B cell (primary cell): ENCODE measurements at regions not wholly inside any gene's neighbourhood (a gene's known extent, or its start where the extent isn't known, plus 50 kb on each side); places are given as distances from the start of the nearest gene placed in this dataset.

Source experiments
- ATAC-seq: fragments of 200-7000 bp; cut with Tn5 transposase; one replicate; pipeline ENCODE4 v1.10.0; 2021; ENCODE audit warnings: low read depth, mild to moderate bottlenecking, moderate number of reproducible peaks, moderate library complexity
- CTCF ChIA-PET: fragments of 350-600 bp; sonication (Branson Sonifier 250); formaldehyde crosslinking; loops from one replicate; lab custom pipeline; 2021; ENCODE audit warnings: antibody characterized with exemption, inconsistent platforms; lab: Charles Lee
- POLR2A ChIA-PET: fragments of 350-600 bp; sonication (Branson Sonifier 250); formaldehyde crosslinking; loops from one replicate; lab custom pipeline; 2021; ENCODE audit warnings: antibody characterized with exemption; lab: Charles Lee
- DNase-seq: peaks from one replicate; pipeline ENCODE4 v3.0.0; 2013
- H2AFZ ChIP-seq: 2 replicates; pipeline ENCODE4 v1.6.1; 2012; ENCODE audit warnings: mild to moderate bottlenecking, low read depth, low read length; ENCODE audit not compliant: insufficient read depth, poor library complexity, severe bottlenecking
- H3K27ac ChIP-seq, 2 donors: 1 replicate in 1 of 2; 2 replicates in 1 of 2; pipeline ENCODE4 v1.5.1; 2012 to 2013; ENCODE audit warnings: low read length in 2 of 2, mild to moderate bottlenecking in 2 of 2, moderate library complexity in 1 of 2
- H3K27me3 ChIP-seq, 4 experiments: fragments of 200-600 bp in 1 of 4; sonication (generic) in 1 of 4; replicated peaks in 1 of 4; 1 replicate in 2 of 4; 2 replicates in 2 of 4; pipeline versions ENCODE4 v1.6.1 to v1.7.0; 2013 to 2016; ENCODE audit warnings: low read length in 3 of 4, mild to moderate bottlenecking in 2 of 4, mixed read lengths in 1 of 4, moderate library complexity in 1 of 4; ENCODE audit not compliant: insufficient read depth in 4 of 4, control insufficient read depth in 3 of 4; ENCODE audit errors: control extremely low read depth in 1 of 4
- H3K36me3 ChIP-seq, 2 experiments: replicated peaks in 1 of 2; 1 replicate in 1 of 2; 2 replicates in 1 of 2; pipeline versions ENCODE4 v1.6.1 to v1.7.1; 2013; ENCODE audit warnings: low read length in 1 of 2; ENCODE audit not compliant: insufficient read depth in 2 of 2, control insufficient read depth in 1 of 2; ENCODE audit errors: control extremely low read depth in 1 of 2, extremely low read depth in 1 of 2
- H3K4me1 ChIP-seq, 2 donors: fragments of 200-600 bp in 1 of 2; sonication (generic) in 1 of 2; 1 replicate in 1 of 2; 2 replicates in 1 of 2; pipeline versions ENCODE4 v1.5.1 to v1.6.1; 2013 to 2017; ENCODE audit warnings: low read length in 2 of 2; ENCODE audit not compliant: control insufficient read depth in 2 of 2, insufficient read depth in 2 of 2
- H3K4me2 ChIP-seq: replicated peaks from 2 replicates; pipeline ENCODE3; 2012; ENCODE audit warnings: mild to moderate bottlenecking, low read depth, low read length; ENCODE audit not compliant: poor library complexity, severe bottlenecking
- H3K4me3 ChIP-seq, 5 experiments: fragments of 200-600 bp in 1 of 5; sonication (generic) in 1 of 5; 1 replicate in 3 of 5; 2 replicates in 2 of 5; pipeline versions ENCODE4 v1.5.1 to v1.7.0; 2011 to 2016; ENCODE audit warnings: low read length in 4 of 5, mild to moderate bottlenecking in 4 of 5, low read depth in 2 of 5, control low read depth in 1 of 5, moderate library complexity in 1 of 5; ENCODE audit not compliant: insufficient read depth in 1 of 5; ENCODE audit errors: control extremely low read depth in 1 of 5, extremely low read depth in 1 of 5
- H3K79me2 ChIP-seq: fragments of 200-600 bp; sonication (generic); one replicate; pipeline ENCODE4 v1.6.0; 2016; ENCODE audit warnings: low read length; ENCODE audit not compliant: control insufficient read depth, insufficient read depth
- H3K9ac ChIP-seq: fragments of 200-600 bp; sonication (generic); 2 replicates; pipeline ENCODE4 v1.6.1; 2017; ENCODE audit warnings: mild to moderate bottlenecking, low read length, moderate library complexity
- H3K9me3 ChIP-seq, 3 donors: one replicate each; pipeline versions ENCODE4 v1.6.1 to v1.7.1; 2013; ENCODE audit warnings: low read length in 2 of 3; ENCODE audit not compliant: control insufficient read depth in 2 of 3, insufficient read depth in 1 of 3; ENCODE audit errors: control extremely low read depth in 1 of 3
- H4K20me1 ChIP-seq: 2 replicates; pipeline ENCODE4 v1.6.0; 2012; ENCODE audit warnings: mild to moderate bottlenecking, low read length; ENCODE audit not compliant: insufficient read depth, control insufficient read depth, poor library complexity, severe bottlenecking
- H3K27ac Mint-ChIP-seq: one replicate; pipeline ENCODE4 v1.8.0; 2021; ENCODE audit warnings: mixed read lengths
- H3K27me3 Mint-ChIP-seq: one replicate; pipeline ENCODE4 v1.8.0; 2021; ENCODE audit warnings: mixed read lengths
- H3K4me1 Mint-ChIP-seq: one replicate; pipeline ENCODE4 v1.8.0; 2021; ENCODE audit warnings: mixed read lengths
- H3K4me3 Mint-ChIP-seq: one replicate; pipeline ENCODE4 v1.8.0; 2021; ENCODE audit warnings: mixed read lengths
- H3K9me3 Mint-ChIP-seq: one replicate; pipeline ENCODE4 v1.8.0; 2022; ENCODE audit warnings: mixed read lengths; ENCODE audit not compliant: insufficient read depth
- EZH2 ChIP-seq: IDR thresholded peaks from 2 replicates; pipeline ENCODE4 v1.6.1; 2012; ENCODE audit warnings: borderline replicate concordance, low read depth, mild to moderate bottlenecking, moderate library complexity, low read length; ENCODE audit not compliant: insufficient read depth, poor library complexity, severe bottlenecking
- WGBS: methylation state at CpG from one replicate; pipeline ENCODE4 v1.1.5; 2013; ENCODE audit warnings: missing lambda C conversion rate; ENCODE audit not compliant: insufficient coverage; 5-methylcytosine and 5-hydroxymethylcytosine counted together
- intact Hi-C: fragments of 100-400 bp; cut with micrococcal nuclease; formaldehyde crosslinking; loops from one replicate; pipeline ENCODE4 v1.10.0; 2022
- TF ChIP-seq, protein P1 (sequence below): fragments of 200-600 bp; IDR thresholded peaks from one replicate; pipeline ENCODE4 v1.8.0; 2022; ENCODE audit warnings: antibody characterized with exemption, mild to moderate bottlenecking

DNA sequence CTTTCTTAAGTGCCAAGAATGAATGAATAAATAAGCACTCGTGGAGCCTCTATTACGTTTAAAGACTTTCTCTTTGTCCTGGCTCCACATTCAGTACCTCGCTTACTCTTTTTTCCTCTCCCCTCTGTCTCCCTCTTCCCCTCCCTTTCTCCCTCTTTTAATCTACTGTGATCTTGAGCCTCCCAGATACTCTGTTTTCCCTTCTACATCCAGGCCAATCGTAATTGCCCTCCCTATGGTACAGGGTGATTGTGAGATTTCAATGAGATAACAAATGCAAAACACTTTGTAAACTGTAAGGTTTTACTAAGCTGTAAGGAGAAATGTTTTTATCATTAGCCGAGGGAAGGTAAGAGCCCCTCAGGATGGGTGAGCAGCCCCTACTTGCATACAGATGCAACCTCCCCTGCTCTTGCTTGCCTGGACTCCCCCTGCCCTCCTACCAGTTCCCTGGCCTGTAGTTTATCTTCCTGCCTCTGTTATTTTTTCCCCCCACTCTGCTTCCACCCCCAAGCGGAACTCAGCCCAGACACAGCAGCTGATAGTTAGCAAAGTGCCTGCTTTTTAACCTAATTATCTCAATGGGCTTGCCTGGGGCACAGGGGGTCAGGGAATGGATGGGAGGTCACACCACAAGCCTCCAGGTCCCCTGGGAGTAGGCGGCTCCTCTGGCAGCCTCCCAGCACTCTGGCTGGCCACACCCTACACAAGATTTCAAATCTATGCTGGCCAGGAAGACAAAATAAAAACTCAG, 76.9 kb upstream of the CADM1 start:
- no peak overlapping the region for H3K4me3 ChIP-seq
- no peaks in the 10 kb centered on the region for H3K27me3 ChIP-seq
- no peaks in the 10 kb centered on the region for H4K20me1 ChIP-seq
- no peaks in the 10 kb centered on the region for H3K79me2 ChIP-seq
- Mint-ChIP-seq H3K4me3 (no peak overlapping the region), H3K27ac (no peak overlapping the region), H3K4me1 (no peaks in the 10 kb centered on the region), H3K9me3 (no peaks in the 10 kb centered on the region), H3K27me3 (no peaks in the 10 kb centered on the region)
- DNase-seq (no peak), ATAC-seq (no peak)
- no peak overlapping the region for H3K4me2 ChIP-seq
- intact Hi-C loops: no loop called here
- no peak overlapping the region for H3K27ac ChIP-seq
- H2AFZ ChIP-seq: no peak overlapping the region
- CTCF ChIA-PET: no interaction called here
- H3K36me3 ChIP-seq: no peaks in the 10 kb centered on the region
- TF ChIP-seq, protein P1, sequence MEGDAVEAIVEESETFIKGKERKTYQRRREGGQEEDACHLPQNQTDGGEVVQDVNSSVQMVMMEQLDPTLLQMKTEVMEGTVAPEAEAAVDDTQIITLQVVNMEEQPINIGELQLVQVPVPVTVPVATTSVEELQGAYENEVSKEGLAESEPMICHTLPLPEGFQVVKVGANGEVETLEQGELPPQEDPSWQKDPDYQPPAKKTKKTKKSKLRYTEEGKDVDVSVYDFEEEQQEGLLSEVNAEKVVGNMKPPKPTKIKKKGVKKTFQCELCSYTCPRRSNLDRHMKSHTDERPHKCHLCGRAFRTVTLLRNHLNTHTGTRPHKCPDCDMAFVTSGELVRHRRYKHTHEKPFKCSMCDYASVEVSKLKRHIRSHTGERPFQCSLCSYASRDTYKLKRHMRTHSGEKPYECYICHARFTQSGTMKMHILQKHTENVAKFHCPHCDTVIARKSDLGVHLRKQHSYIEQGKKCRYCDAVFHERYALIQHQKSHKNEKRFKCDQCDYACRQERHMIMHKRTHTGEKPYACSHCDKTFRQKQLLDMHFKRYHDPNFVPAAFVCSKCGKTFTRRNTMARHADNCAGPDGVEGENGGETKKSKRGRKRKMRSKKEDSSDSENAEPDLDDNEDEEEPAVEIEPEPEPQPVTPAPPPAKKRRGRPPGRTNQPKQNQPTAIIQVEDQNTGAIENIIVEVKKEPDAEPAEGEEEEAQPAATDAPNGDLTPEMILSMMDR: no peak
- H3K9ac ChIP-seq: no peak overlapping the region
- 59% methylated on average over 4 of the region's 7 CpGs for WGBS
- no peaks in the 10 kb centered on the region for H3K4me1 ChIP-seq
- peaks cover 0 to 7% (median 0%) of the 10 kb centered on the region in 3 donors for H3K9me3 ChIP-seq
- POLR2A ChIA-PET: no interaction called here

DNA sequence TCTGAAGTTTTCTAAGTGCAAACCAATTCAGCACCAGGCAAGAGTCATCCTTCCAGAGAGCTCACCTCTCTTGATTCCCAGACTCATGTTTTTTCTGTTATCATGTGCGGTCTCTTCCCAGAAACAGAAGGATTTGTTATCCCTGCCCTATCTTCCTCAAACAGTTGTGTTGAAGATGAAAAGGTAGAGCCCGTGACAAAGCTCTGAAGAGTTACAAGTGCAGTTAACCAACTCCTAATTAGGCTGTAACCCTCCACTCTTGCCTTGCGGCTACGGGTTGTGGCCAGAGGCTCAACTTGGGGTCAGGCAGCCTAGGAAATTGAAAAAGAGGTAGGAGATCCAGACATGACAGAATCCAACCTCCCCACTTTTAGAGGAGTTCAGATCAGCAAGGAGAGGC, 76.2 kb upstream of the CADM1 start:
- no peak overlapping the region for H2AFZ ChIP-seq
- H3K4me1 ChIP-seq: no peaks in the 10 kb centered on the region
- no peak overlapping the region for H3K4me3 ChIP-seq
- WGBS: no CpG with 5 or more reads among the region's 4 CpGs
- DNase-seq (no peak), ATAC-seq (no peak)
- TF ChIP-seq EZH2: no peak
- TF ChIP-seq, protein P1: no peak
- no peaks in the 10 kb centered on the region for H3K36me3 ChIP-seq
- Mint-ChIP-seq H3K9me3 (no peaks in the 10 kb centered on the region), H3K4me3 (no peak overlapping the region), H3K4me1 (no peaks in the 10 kb centered on the region), H3K27me3 (no peaks in the 10 kb centered on the region), H3K27ac (no peak overlapping the region)
- CTCF ChIA-PET: no interaction called here
- POLR2A ChIA-PET: no interaction called here
- intact Hi-C loops: no loop called here
- no peak overlapping the region for H3K4me2 ChIP-seq
- peaks cover 0 to 7% (median 0%) of the 10 kb centered on the region in 3 donors for H3K9me3 ChIP-seq
- H3K27ac ChIP-seq: no peak overlapping the region
- no peaks in the 10 kb centered on the region for H3K79me2 ChIP-seq
- no peaks in the 10 kb centered on the region for H3K27me3 ChIP-seq
- H4K20me1 ChIP-seq: no peaks in the 10 kb centered on the region
- H3K9ac ChIP-seq: no peak overlapping the region
